ENCODE measurements at regions not wholly inside any gene's neighbourhood (a gene's known extent, or its start where the extent isn't known, plus 50 kb on each side); places are given as distances from the start of the nearest gene placed in this dataset.

GRCh38 chr2:226057914-226058313 is 658.4 kb downstream of the NYAP2 start:
- TF ChIP-seq NR3C1 (IDR thresholded peaks at IDR 0.05) (no peak), HOXB5 (CRISPR knock-in tag; IDR thresholded peaks at IDR 0.05) (no peak), CHD4 (IDR thresholded peaks at IDR 0.05; ENCODE audit: borderline replicate concordance) (no peak), ZSCAN20 (CRISPR knock-in tag; IDR thresholded peaks at IDR 0.05) (no peak), PBX3 (IDR thresholded peaks at IDR 0.05) (no peak), RCOR1 (IDR thresholded peaks at IDR 0.05; ENCODE audit: low read depth, low read length) (no peak), RNF2 (IDR thresholded peaks at IDR 0.05; ENCODE audit: borderline replicate concordance, low read depth) (no peak), ZNF302 (CRISPR knock-in tag; IDR thresholded peaks at IDR 0.05) (no peak), JUNB (IDR thresholded peaks at IDR 0.05) (no peak), EP300 (IDR thresholded peaks at IDR 0.05) (no peak)
- TF ChIP-seq, protein P1, sequence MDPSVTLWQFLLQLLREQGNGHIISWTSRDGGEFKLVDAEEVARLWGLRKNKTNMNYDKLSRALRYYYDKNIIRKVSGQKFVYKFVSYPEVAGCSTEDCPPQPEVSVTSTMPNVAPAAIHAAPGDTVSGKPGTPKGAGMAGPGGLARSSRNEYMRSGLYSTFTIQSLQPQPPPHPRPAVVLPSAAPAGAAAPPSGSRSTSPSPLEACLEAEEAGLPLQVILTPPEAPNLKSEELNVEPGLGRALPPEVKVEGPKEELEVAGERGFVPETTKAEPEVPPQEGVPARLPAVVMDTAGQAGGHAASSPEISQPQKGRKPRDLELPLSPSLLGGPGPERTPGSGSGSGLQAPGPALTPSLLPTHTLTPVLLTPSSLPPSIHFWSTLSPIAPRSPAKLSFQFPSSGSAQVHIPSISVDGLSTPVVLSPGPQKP (IDR thresholded peaks at IDR 0.05; ENCODE audit: low read depth, low read length) = no peak
- TF ChIP-seq, protein P2, sequence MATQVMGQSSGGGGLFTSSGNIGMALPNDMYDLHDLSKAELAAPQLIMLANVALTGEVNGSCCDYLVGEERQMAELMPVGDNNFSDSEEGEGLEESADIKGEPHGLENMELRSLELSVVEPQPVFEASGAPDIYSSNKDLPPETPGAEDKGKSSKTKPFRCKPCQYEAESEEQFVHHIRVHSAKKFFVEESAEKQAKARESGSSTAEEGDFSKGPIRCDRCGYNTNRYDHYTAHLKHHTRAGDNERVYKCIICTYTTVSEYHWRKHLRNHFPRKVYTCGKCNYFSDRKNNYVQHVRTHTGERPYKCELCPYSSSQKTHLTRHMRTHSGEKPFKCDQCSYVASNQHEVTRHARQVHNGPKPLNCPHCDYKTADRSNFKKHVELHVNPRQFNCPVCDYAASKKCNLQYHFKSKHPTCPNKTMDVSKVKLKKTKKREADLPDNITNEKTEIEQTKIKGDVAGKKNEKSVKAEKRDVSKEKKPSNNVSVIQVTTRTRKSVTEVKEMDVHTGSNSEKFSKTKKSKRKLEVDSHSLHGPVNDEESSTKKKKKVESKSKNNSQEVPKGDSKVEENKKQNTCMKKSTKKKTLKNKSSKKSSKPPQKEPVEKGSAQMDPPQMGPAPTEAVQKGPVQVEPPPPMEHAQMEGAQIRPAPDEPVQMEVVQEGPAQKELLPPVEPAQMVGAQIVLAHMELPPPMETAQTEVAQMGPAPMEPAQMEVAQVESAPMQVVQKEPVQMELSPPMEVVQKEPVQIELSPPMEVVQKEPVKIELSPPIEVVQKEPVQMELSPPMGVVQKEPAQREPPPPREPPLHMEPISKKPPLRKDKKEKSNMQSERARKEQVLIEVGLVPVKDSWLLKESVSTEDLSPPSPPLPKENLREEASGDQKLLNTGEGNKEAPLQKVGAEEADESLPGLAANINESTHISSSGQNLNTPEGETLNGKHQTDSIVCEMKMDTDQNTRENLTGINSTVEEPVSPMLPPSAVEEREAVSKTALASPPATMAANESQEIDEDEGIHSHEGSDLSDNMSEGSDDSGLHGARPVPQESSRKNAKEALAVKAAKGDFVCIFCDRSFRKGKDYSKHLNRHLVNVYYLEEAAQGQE (IDR thresholded peaks at IDR 0.05) = no peak
- TF ChIP-seq, protein P3, sequence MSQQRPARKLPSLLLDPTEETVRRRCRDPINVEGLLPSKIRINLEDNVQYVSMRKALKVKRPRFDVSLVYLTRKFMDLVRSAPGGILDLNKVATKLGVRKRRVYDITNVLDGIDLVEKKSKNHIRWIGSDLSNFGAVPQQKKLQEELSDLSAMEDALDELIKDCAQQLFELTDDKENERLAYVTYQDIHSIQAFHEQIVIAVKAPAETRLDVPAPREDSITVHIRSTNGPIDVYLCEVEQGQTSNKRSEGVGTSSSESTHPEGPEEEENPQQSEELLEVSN (IDR thresholded peaks at IDR 0.05; ENCODE audit: borderline replicate concordance, low read depth) = no peak
- Histone ChIP-seq H3K9me3 (no peaks in the 10 kb centered on the region), H3K4me1 (no peaks in the 10 kb centered on the region), H3K4me3 (no peak overlapping the region), H3K4me2 (no peak overlapping the region), H3K27ac (no peak overlapping the region)
- FAIRE-seq (no peak), ATAC-seq (no peak), DNase-seq (ENCODE audit: low read depth in 1 of 2, low spot score in 1 of 2) (no peak)
- ChIA-PET POLR2A (interaction anchor here (1.0 kb wide), 1 partner anchor 778 kb away, joined by 3 read pairs; no protein-coding TSS in a partner anchor), CTCF (interaction anchor here (2.0 kb wide), 1 partner anchor 16 kb away, joined by 8 read pairs; no protein-coding TSS in a partner anchor)
- 29% methylated on average over 1 of the region's 1 CpG for WGBS (ENCODE audit: missing lambda C conversion rate)

DNA sequence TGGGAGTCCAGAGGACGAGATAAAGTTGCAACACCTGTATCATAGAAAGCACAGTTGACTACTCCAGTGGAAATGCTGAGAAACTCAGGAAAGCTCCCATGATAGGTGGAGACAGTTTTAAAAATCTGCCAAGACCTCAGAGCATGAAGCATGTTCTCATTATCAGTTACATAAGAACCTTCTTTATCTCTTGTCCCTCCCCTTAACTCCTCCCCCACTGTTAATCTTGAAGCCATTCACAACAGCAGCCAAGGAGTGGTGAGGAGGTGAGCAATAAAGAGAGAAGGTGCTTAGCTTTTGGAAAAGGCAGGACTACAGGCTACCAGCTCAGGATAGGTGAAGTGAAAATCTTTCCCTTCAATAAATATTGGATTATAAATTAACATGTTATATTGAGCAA is 657.9 kb downstream of the NYAP2 start:
- TF ChIP-seq CHD4 (IDR thresholded peaks at IDR 0.05; ENCODE audit: borderline replicate concordance) = no peak
- no peak for TF ChIP-seq NFE2L2 (conservative IDR thresholded peaks at IDR 0.05; ENCODE audit: low read length)
- TF ChIP-seq RARB (CRISPR knock-in tag; IDR thresholded peaks at IDR 0.05) = no peak
- TF ChIP-seq CHD2 (IDR thresholded peaks at IDR 0.05; ENCODE audit: low read length, partially characterized antibody) = no peak
- no peaks in the 10 kb centered on the region for H3K4me1 ChIP-seq
- ATAC-seq = no peak
- DNase-seq (ENCODE audit: low read depth in 1 of 2, low spot score in 1 of 2) = no peak
- CTCF ChIA-PET = interaction anchor here (2.0 kb wide), 1 partner anchor 15 kb away, joined by 8 read pairs; no protein-coding TSS in a partner anchor
- no peak for FAIRE-seq
- POLR2A ChIA-PET = interaction anchor here (1.0 kb wide), 1 partner anchor 779 kb away, joined by 3 read pairs; no protein-coding TSS in a partner anchor
- H3K4me3 ChIP-seq = no peak overlapping the region
- no peaks in the 10 kb centered on the region for H3K9me3 ChIP-seq
- H3K27ac ChIP-seq = no peak overlapping the region
- no peak overlapping the region for H3K4me2 ChIP-seq
- 29% methylated on average over 1 of the region's 1 CpG for WGBS (ENCODE audit: missing lambda C conversion rate)

Measured in A549 (cell line).